ENCODE measurements at regions not wholly inside any gene's neighbourhood (a gene's known extent, or its start where the extent isn't known, plus 50 kb on each side); places are given as distances from the start of the nearest gene placed in this dataset.

- in situ Hi-C loops (cut with HindIII; ENCODE audit: low pct_unique_long_range_greater_than_20kb, low sequenced_read_pairs) = no loop called here
- no peak for TF ChIP-seq JUND (IDR thresholded peaks at IDR 0.05; ENCODE audit: low read depth)
- DNase-seq (ENCODE audit: low read depth in 1 of 2, low spot score in 1 of 2) = no peak
Measured at GRCh38 chr10:94192333-94192732, 170.4 kb downstream of the NOC3L start.

GRCh38 chr10:94192974-94193373, 169.8 kb downstream of the NOC3L start:
- in situ Hi-C loops (cut with HindIII; ENCODE audit: low pct_unique_long_range_greater_than_20kb, low sequenced_read_pairs) = no loop called here
- DNase-seq (ENCODE audit: low read depth in 1 of 2, low spot score in 1 of 2) = no peak
- TF ChIP-seq JUND (IDR thresholded peaks at IDR 0.05; ENCODE audit: low read depth) = no peak

GRCh38 chr10:94193466-94193924, 169.2 kb downstream of the NOC3L start:
- TF ChIP-seq JUND (IDR thresholded peaks at IDR 0.05; ENCODE audit: low read depth) = no peak
- no peak for DNase-seq (ENCODE audit: low read depth in 1 of 2, low spot score in 1 of 2)
- in situ Hi-C loops (cut with HindIII; ENCODE audit: low pct_unique_long_range_greater_than_20kb, low sequenced_read_pairs) = no loop called here

GRCh38 chr10:94194256-94194655, 168.5 kb downstream of the NOC3L start:
- DNase-seq (ENCODE audit: low read depth in 1 of 2, low spot score in 1 of 2) = no peak
- no peak for TF ChIP-seq JUND (IDR thresholded peaks at IDR 0.05; ENCODE audit: low read depth)
- in situ Hi-C loops (cut with HindIII; ENCODE audit: low pct_unique_long_range_greater_than_20kb, low sequenced_read_pairs) = no loop called here

- in situ Hi-C loops (cut with HindIII; ENCODE audit: low pct_unique_long_range_greater_than_20kb, low sequenced_read_pairs) = no loop called here
- peak in 1 of 2 experiments; percentile 43 for DNase-seq (ENCODE audit: low read depth in 1 of 2, low spot score in 1 of 2)
- TF ChIP-seq JUND (IDR thresholded peaks at IDR 0.05; ENCODE audit: low read depth) = no peak
Measured at GRCh38 chr10:94197241-94197640, 165.5 kb downstream of the NOC3L start.

GRCh38 chr10:94198324-94198723, 164.4 kb downstream of the NOC3L start:
- in situ Hi-C loops (cut with HindIII; ENCODE audit: low pct_unique_long_range_greater_than_20kb, low sequenced_read_pairs) = no loop called here
- no peak for DNase-seq (ENCODE audit: low read depth in 1 of 2, low spot score in 1 of 2)
- TF ChIP-seq JUND (IDR thresholded peaks at IDR 0.05; ENCODE audit: low read depth) = no peak

- no peak for TF ChIP-seq JUND (IDR thresholded peaks at IDR 0.05; ENCODE audit: low read depth)
- DNase-seq (ENCODE audit: low read depth in 1 of 2, low spot score in 1 of 2) = no peak
- in situ Hi-C loops (cut with HindIII; ENCODE audit: low pct_unique_long_range_greater_than_20kb, low sequenced_read_pairs) = no loop called here
Measured at GRCh38 chr10:94199565-94199964, 163.2 kb downstream of the NOC3L start.

GRCh38 chr10:94200146-94200837, 162.4 kb downstream of the NOC3L start:
- TF ChIP-seq JUND (IDR thresholded peaks at IDR 0.05; ENCODE audit: low read depth) = no peak
- in situ Hi-C loops (cut with HindIII; ENCODE audit: low pct_unique_long_range_greater_than_20kb, low sequenced_read_pairs) = no loop called here
- no peak for DNase-seq (ENCODE audit: low read depth in 1 of 2, low spot score in 1 of 2)

GRCh38 chr10:94205396-94205831, 157.3 kb downstream of the NOC3L start:
- in situ Hi-C loops (cut with HindIII; ENCODE audit: low pct_unique_long_range_greater_than_20kb, low sequenced_read_pairs) = no loop called here

GRCh38 chr10:94206176-94206575, 156.6 kb downstream of the NOC3L start:
- in situ Hi-C loops (cut with HindIII; ENCODE audit: low pct_unique_long_range_greater_than_20kb, low sequenced_read_pairs) = no loop called here

More at GRCh38 chr10:94205396-94205831, 157.3 kb downstream of the NOC3L start:
- peak in 1 of 2 experiments; percentile 67 for DNase-seq (ENCODE audit: low read depth in 1 of 2, low spot score in 1 of 2)
- TF ChIP-seq JUND (IDR thresholded peaks at IDR 0.05; ENCODE audit: low read depth) = no peak

GRCh38 chr10:94208315-94208714, 154.4 kb downstream of the NOC3L start:
- DNase-seq (ENCODE audit: low read depth in 1 of 2, low spot score in 1 of 2) = no peak
- in situ Hi-C loops (cut with HindIII; ENCODE audit: low pct_unique_long_range_greater_than_20kb, low sequenced_read_pairs) = no loop called here
- TF ChIP-seq JUND (IDR thresholded peaks at IDR 0.05; ENCODE audit: low read depth) = no peak

More at GRCh38 chr10:94206176-94206575, 156.6 kb downstream of the NOC3L start:
- DNase-seq (ENCODE audit: low read depth in 1 of 2, low spot score in 1 of 2) = no peak
- TF ChIP-seq JUND (IDR thresholded peaks at IDR 0.05; ENCODE audit: low read depth) = no peak

- in situ Hi-C loops (cut with HindIII; ENCODE audit: low pct_unique_long_range_greater_than_20kb, low sequenced_read_pairs) = no loop called here
- no peak for DNase-seq (ENCODE audit: low read depth in 1 of 2, low spot score in 1 of 2)
- no peak for TF ChIP-seq JUND (IDR thresholded peaks at IDR 0.05; ENCODE audit: low read depth)
Measured at GRCh38 chr10:94210440-94211168, 152.1 kb downstream of the NOC3L start.

GRCh38 chr10:94211169-94211510, 151.6 kb downstream of the NOC3L start:
- in situ Hi-C loops (cut with HindIII; ENCODE audit: low pct_unique_long_range_greater_than_20kb, low sequenced_read_pairs) = no loop called here
- DNase-seq (ENCODE audit: low read depth in 1 of 2, low spot score in 1 of 2) = no peak
- no peak for TF ChIP-seq JUND (IDR thresholded peaks at IDR 0.05; ENCODE audit: low read depth)

Measured in T47D (cell line).